GM12878 (cell line): ENCODE measurements at regions not wholly inside any gene's neighbourhood (a gene's known extent, or its start where the extent isn't known, plus 50 kb on each side); places are given as distances from the start of the nearest gene placed in this dataset.

Experiments used
- CBFB ChIP-seq: IDR thresholded peaks from 2 replicates; pipeline ENCODE4 v1.6.1; 2016; ENCODE audit warnings: antibody characterized with exemption, low read depth
- CEBPZ ChIP-seq: fragments of 150-350 bp; IDR thresholded peaks from 2 replicates; pipeline ENCODE4 v1.6.1; 2016; ENCODE audit warnings: low read depth, low read length
- MAX ChIP-seq: IDR thresholded peaks from 2 replicates; pipeline ENCODE4 v1.6.1; 2012; ENCODE audit warnings: low read depth, low read length, improper control_type of control experiment
- POLR2A ChIP-seq: IDR thresholded peaks from 2 replicates; pipeline ENCODE4 v1.6.1; 2011; ENCODE audit warnings: low read depth, mild to moderate bottlenecking, low read length
- POLR2AphosphoS5 ChIP-seq: IDR thresholded peaks from 2 replicates; pipeline ENCODE4 v1.6.1; 2011; ENCODE audit warnings: mild to moderate bottlenecking, low read length, inconsistent platforms
- SMAD1 ChIP-seq: fragments of 450-650 bp; IDR thresholded peaks from 2 replicates; pipeline ENCODE4 v1.6.1; 2018; ENCODE audit warnings: mild to moderate bottlenecking, low read depth; ENCODE audit not compliant: partially characterized antibody
- TAF1 ChIP-seq: IDR thresholded peaks from 2 replicates; pipeline ENCODE4 v1.6.1; 2011; ENCODE audit warnings: mild to moderate bottlenecking, low read depth, low read length, borderline replicate concordance
- TBL1XR1 ChIP-seq: IDR thresholded peaks from 2 replicates; pipeline ENCODE4 v1.6.1; 2012; ENCODE audit warnings: low read depth, low read length, improper control_type of control experiment
- YY1 ChIP-seq: IDR thresholded peaks from 2 replicates; pipeline ENCODE4 v1.6.1; 2011; ENCODE audit warnings: low read depth, mild to moderate bottlenecking, low read length
- TF ChIP-seq, protein P1 (sequence below), 3 experiments: IDR thresholded peaks in 2 of 3; conservative IDR thresholded peaks in 1 of 3; 2 replicates each; pipeline ENCODE4 v1.5.1; 2011; ENCODE audit warnings: low read depth in 3 of 3, low read length in 3 of 3, mild to moderate bottlenecking in 3 of 3, control low read depth in 2 of 3, moderate library complexity in 2 of 3, inconsistent platforms in 1 of 3, mixed read lengths in 1 of 3; ENCODE audit not compliant: control insufficient read depth in 2 of 3, insufficient read depth in 1 of 3; ENCODE audit errors: extremely low read depth in 1 of 3
- TF ChIP-seq, protein P2 (sequence below): fragments of 450-650 bp; IDR thresholded peaks from 2 replicates; pipeline ENCODE4 v1.6.1; 2017; ENCODE audit warnings: mild to moderate bottlenecking
- TF ChIP-seq, protein P3 (sequence below): IDR thresholded peaks from 2 replicates; pipeline ENCODE4 v1.6.1; 2012; ENCODE audit warnings: low read depth, low read length, improper control_type of control experiment

GRCh38 chr3:116929505-116930222 is 220.1 kb downstream of the TUSC7 start:
- TF ChIP-seq, protein P1, sequence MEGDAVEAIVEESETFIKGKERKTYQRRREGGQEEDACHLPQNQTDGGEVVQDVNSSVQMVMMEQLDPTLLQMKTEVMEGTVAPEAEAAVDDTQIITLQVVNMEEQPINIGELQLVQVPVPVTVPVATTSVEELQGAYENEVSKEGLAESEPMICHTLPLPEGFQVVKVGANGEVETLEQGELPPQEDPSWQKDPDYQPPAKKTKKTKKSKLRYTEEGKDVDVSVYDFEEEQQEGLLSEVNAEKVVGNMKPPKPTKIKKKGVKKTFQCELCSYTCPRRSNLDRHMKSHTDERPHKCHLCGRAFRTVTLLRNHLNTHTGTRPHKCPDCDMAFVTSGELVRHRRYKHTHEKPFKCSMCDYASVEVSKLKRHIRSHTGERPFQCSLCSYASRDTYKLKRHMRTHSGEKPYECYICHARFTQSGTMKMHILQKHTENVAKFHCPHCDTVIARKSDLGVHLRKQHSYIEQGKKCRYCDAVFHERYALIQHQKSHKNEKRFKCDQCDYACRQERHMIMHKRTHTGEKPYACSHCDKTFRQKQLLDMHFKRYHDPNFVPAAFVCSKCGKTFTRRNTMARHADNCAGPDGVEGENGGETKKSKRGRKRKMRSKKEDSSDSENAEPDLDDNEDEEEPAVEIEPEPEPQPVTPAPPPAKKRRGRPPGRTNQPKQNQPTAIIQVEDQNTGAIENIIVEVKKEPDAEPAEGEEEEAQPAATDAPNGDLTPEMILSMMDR (IDR thresholded peaks at IDR 0.05 in 2 of 3, conservative IDR thresholded peaks at IDR 0.05 in 1 of 3; ENCODE audit: control insufficient read depth in 2 of 3, extremely low read depth in 1 of 3, insufficient read depth in 1 of 3, low read depth in 3 of 3, low read length in 3 of 3): no peak
- TF ChIP-seq YY1 (no peak), POLR2A (no peak), CEBPZ (no peak), TBL1XR1 (no peak), SMAD1 (no peak), MAX (no peak), TAF1 (no peak), POLR2AphosphoS5 (no peak), CBFB (no peak)
- TF ChIP-seq, protein P2, sequence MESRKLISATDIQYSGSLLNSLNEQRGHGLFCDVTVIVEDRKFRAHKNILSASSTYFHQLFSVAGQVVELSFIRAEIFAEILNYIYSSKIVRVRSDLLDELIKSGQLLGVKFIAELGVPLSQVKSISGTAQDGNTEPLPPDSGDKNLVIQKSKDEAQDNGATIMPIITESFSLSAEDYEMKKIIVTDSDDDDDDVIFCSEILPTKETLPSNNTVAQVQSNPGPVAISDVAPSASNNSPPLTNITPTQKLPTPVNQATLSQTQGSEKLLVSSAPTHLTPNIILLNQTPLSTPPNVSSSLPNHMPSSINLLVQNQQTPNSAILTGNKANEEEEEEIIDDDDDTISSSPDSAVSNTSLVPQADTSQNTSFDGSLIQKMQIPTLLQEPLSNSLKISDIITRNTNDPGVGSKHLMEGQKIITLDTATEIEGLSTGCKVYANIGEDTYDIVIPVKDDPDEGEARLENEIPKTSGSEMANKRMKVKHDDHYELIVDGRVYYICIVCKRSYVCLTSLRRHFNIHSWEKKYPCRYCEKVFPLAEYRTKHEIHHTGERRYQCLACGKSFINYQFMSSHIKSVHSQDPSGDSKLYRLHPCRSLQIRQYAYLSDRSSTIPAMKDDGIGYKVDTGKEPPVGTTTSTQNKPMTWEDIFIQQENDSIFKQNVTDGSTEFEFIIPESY: no peak
- TF ChIP-seq, protein P3, sequence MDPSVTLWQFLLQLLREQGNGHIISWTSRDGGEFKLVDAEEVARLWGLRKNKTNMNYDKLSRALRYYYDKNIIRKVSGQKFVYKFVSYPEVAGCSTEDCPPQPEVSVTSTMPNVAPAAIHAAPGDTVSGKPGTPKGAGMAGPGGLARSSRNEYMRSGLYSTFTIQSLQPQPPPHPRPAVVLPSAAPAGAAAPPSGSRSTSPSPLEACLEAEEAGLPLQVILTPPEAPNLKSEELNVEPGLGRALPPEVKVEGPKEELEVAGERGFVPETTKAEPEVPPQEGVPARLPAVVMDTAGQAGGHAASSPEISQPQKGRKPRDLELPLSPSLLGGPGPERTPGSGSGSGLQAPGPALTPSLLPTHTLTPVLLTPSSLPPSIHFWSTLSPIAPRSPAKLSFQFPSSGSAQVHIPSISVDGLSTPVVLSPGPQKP: no peak
